ENCODE measurements at regions not wholly inside any gene's neighbourhood (a gene's known extent, or its start where the extent isn't known, plus 50 kb on each side); places are given as distances from the start of the nearest gene placed in this dataset.

DNA sequence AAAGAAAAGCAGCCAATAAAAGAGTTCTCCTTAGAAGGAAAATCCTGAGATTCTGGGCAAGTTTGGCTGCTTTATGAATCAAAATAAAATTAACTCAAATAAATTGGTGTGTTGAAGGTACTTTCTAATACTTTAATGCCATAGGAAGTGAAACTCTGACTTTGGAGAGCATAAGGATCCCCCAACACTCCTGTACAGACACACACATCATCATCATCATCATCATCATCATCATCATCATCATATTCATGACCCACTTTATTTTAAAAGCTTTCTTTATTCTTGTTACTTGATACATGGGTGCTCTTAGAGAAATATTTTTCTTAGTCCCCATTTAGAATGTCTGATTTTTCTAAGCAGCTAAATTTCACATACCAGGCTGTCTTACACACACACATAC, 283.1 kb upstream of the CYRIA start:
- TF ChIP-seq CTCF (IDR thresholded peaks at IDR 0.05) (no peak), POLR2A (IDR thresholded peaks at IDR 0.05) (no peak)

All from esophagus squamous epithelium (tissue), 4 donors.